Muscle layer of duodenum (tissue), 2 donors: ENCODE measurements at regions not wholly inside any gene's neighbourhood (a gene's known extent, or its start where the extent isn't known, plus 50 kb on each side); places are given as distances from the start of the nearest gene placed in this dataset.

Experiments
- H3K27ac ChIP-seq: one replicate; pipeline ENCODE4 v1.7.0; 2013; ENCODE audit warnings: mild to moderate bottlenecking, low read length
- H3K27me3 ChIP-seq: one replicate; pipeline ENCODE4 v1.7.0; 2013; ENCODE audit warnings: low read depth, mild to moderate bottlenecking, control low read depth, low read length
- H3K36me3 ChIP-seq, 2 donors: one replicate each; pipeline ENCODE4 v1.7.0; 2013; ENCODE audit warnings: low read length in 2 of 2, control low read depth in 1 of 2, mild to moderate bottlenecking in 1 of 2; ENCODE audit not compliant: insufficient read depth in 2 of 2, control insufficient read depth in 1 of 2
- H3K4me1 ChIP-seq, 2 donors: one replicate each; pipeline ENCODE4 v1.7.0; 2013; ENCODE audit warnings: low read length in 2 of 2, mild to moderate bottlenecking in 2 of 2, control low read depth in 1 of 2, moderate library complexity in 1 of 2; ENCODE audit not compliant: insufficient read depth in 2 of 2, control insufficient read depth in 1 of 2
- H3K4me3 ChIP-seq, 2 donors: one replicate each; pipeline ENCODE4 v1.7.0; 2013; ENCODE audit warnings: low read length in 2 of 2, low read depth in 1 of 2, mild to moderate bottlenecking in 1 of 2
- H3K9me3 ChIP-seq, 2 donors: one replicate each; pipeline ENCODE4 v1.7.0; 2013; ENCODE audit warnings: low read length in 2 of 2, control low read depth in 1 of 2, mild to moderate bottlenecking in 1 of 2; ENCODE audit not compliant: control insufficient read depth in 1 of 2
- donor health status: healthy.

GRCh38 chr2:57100436-57100835 is 916.6 kb downstream of the CCDC85A start:
- H3K4me3 ChIP-seq, result no peak overlapping the region
- H3K36me3 ChIP-seq, result no peaks in the 10 kb centered on the region
- peaks cover 0 to 4% of the 10 kb centered on the region in 2 donors for H3K9me3 ChIP-seq
- no peaks in the 10 kb centered on the region for H3K4me1 ChIP-seq
- H3K27ac ChIP-seq, result no peak overlapping the region
- H3K27me3 ChIP-seq, result no peaks in the 10 kb centered on the region

GRCh38 chr2:57105694-57106093 is 921.9 kb downstream of the CCDC85A start:
- no peaks in the 10 kb centered on the region for H3K4me1 ChIP-seq
- no peak overlapping the region for H3K27ac ChIP-seq
- no peaks in the 10 kb centered on the region for H3K36me3 ChIP-seq
- no peaks in the 10 kb centered on the region for H3K27me3 ChIP-seq
- peaks cover 0 to 5% of the 10 kb centered on the region in 2 donors for H3K9me3 ChIP-seq
- no peak overlapping the region for H3K4me3 ChIP-seq

- peaks cover 0 to 10% of the 10 kb centered on the region in 2 donors for H3K9me3 ChIP-seq
- H3K27me3 ChIP-seq, result no peaks in the 10 kb centered on the region
- no peak overlapping the region for H3K4me3 ChIP-seq
- no peak overlapping the region for H3K27ac ChIP-seq
- H3K4me1 ChIP-seq, result no peaks in the 10 kb centered on the region
- H3K36me3 ChIP-seq, result no peaks in the 10 kb centered on the region
Observed at GRCh38 chr2:57107353-57107752, 923.6 kb downstream of the CCDC85A start.

GRCh38 chr2:57111531-57111930 is 927.7 kb downstream of the CCDC85A start:
- Histone ChIP-seq H3K36me3 (no peaks in the 10 kb centered on the region), H3K4me1 (no peaks in the 10 kb centered on the region), H3K4me3 (no peak overlapping the region), H3K27ac (no peak overlapping the region), H3K27me3 (no peaks in the 10 kb centered on the region), H3K9me3 (peaks cover 0 to 6% of the 10 kb centered on the region in 2 donors)

GRCh38 chr2:57119141-57119540 is 927.5 kb upstream of the VRK2 start:
- no peak overlapping the region for H3K27ac ChIP-seq
- no peak overlapping the region for H3K4me3 ChIP-seq
- H3K27me3 ChIP-seq, result no peaks in the 10 kb centered on the region
- no peaks in the 10 kb centered on the region for H3K36me3 ChIP-seq
- no peaks in the 10 kb centered on the region for H3K4me1 ChIP-seq
- no peaks in the 10 kb centered on the region for H3K9me3 ChIP-seq

- no peak overlapping the region for H3K27ac ChIP-seq
- H3K27me3 ChIP-seq, result no peaks in the 10 kb centered on the region
- H3K4me3 ChIP-seq, result no peak overlapping the region
- H3K4me1 ChIP-seq, result no peaks in the 10 kb centered on the region
- no peaks in the 10 kb centered on the region for H3K9me3 ChIP-seq
- H3K36me3 ChIP-seq, result no peaks in the 10 kb centered on the region
Observed at GRCh38 chr2:57126410-57126809, 920.2 kb upstream of the VRK2 start.

- Histone ChIP-seq H3K4me3 (no peak overlapping the region), H3K4me1 (no peaks in the 10 kb centered on the region), H3K9me3 (no peaks in the 10 kb centered on the region), H3K27ac (no peak overlapping the region), H3K36me3 (no peaks in the 10 kb centered on the region), H3K27me3 (no peaks in the 10 kb centered on the region)
Observed at GRCh38 chr2:57139179-57139578, 907.4 kb upstream of the VRK2 start.

- Histone ChIP-seq H3K4me1 (no peaks in the 10 kb centered on the region), H3K4me3 (no peak overlapping the region), H3K36me3 (no peaks in the 10 kb centered on the region), H3K27me3 (no peaks in the 10 kb centered on the region), H3K27ac (no peak overlapping the region), H3K9me3 (no peaks in the 10 kb centered on the region)
Observed at GRCh38 chr2:57141269-57141668, 905.3 kb upstream of the VRK2 start.

- H3K36me3 ChIP-seq, result no peaks in the 10 kb centered on the region
- no peak overlapping the region for H3K4me3 ChIP-seq
- H3K27ac ChIP-seq, result no peak overlapping the region
- H3K4me1 ChIP-seq, result no peaks in the 10 kb centered on the region
- H3K9me3 ChIP-seq, result no peaks in the 10 kb centered on the region
- H3K27me3 ChIP-seq, result no peaks in the 10 kb centered on the region
Observed at GRCh38 chr2:57146951-57147350, 899.7 kb upstream of the VRK2 start.

GRCh38 chr2:57156231-57156924 is 890.2 kb upstream of the VRK2 start:
- Histone ChIP-seq H3K27me3 (no peaks in the 10 kb centered on the region), H3K9me3 (no peaks in the 10 kb centered on the region), H3K4me3 (no peak overlapping the region), H3K36me3 (no peaks in the 10 kb centered on the region), H3K27ac (no peak overlapping the region), H3K4me1 (no peaks in the 10 kb centered on the region)

- Histone ChIP-seq H3K4me3 (no peak overlapping the region), H3K27me3 (no peaks in the 10 kb centered on the region), H3K36me3 (no peaks in the 10 kb centered on the region), H3K27ac (no peak overlapping the region), H3K9me3 (no peaks in the 10 kb centered on the region), H3K4me1 (no peaks in the 10 kb centered on the region)
Observed at GRCh38 chr2:57160976-57161375, 885.6 kb upstream of the VRK2 start.

GRCh38 chr2:57177176-57177575 is 869.4 kb upstream of the VRK2 start:
- H3K4me3 ChIP-seq, result no peak overlapping the region
- no peak overlapping the region for H3K27ac ChIP-seq
- no peaks in the 10 kb centered on the region for H3K4me1 ChIP-seq
- no peaks in the 10 kb centered on the region for H3K9me3 ChIP-seq
- H3K27me3 ChIP-seq, result no peaks in the 10 kb centered on the region
- H3K36me3 ChIP-seq, result no peaks in the 10 kb centered on the region
